Smooth muscle cell (in vitro differentiated cells): ENCODE measurements at regions not wholly inside any gene's neighbourhood (a gene's known extent, or its start where the extent isn't known, plus 50 kb on each side); places are given as distances from the start of the nearest gene placed in this dataset.

Experiments used
- DNase-seq: peaks from one replicate; lab custom pipeline; 2025; ENCODE audit not compliant: unreplicated experiment; lab: John Stamatoyannopoulos, UW
- H2AFZ ChIP-seq: fragments of 200-600 bp; sonication (generic); 2 replicates; pipeline ENCODE4 v1.6.0; 2016; ENCODE audit warnings: antibody characterized with exemption, low read depth, mild to moderate bottlenecking
- H3F3A ChIP-seq: fragments of 200-600 bp; sonication (generic); 2 replicates; pipeline ENCODE4 v1.6.0; 2017; ENCODE audit warnings: antibody characterized with exemption, low read depth
- H3K27ac ChIP-seq: fragments of 200-600 bp; sonication (generic); 2 replicates; pipeline ENCODE4 v1.5.1; 2016; ENCODE audit warnings: low read depth, mild to moderate bottlenecking
- H3K27me3 ChIP-seq: fragments of 200-600 bp; sonication (generic); 2 replicates; pipeline ENCODE4 v1.6.1; 2016; ENCODE audit warnings: low read depth, mild to moderate bottlenecking
- H3K36me3 ChIP-seq: fragments of 200-600 bp; sonication (generic); 2 replicates; pipeline ENCODE4 v1.5.1; 2016; ENCODE audit warnings: low read depth
- H3K4me1 ChIP-seq: fragments of 200-600 bp; sonication (generic); 2 replicates; pipeline ENCODE4 v1.5.1; 2016; ENCODE audit warnings: low read depth
- H3K4me2 ChIP-seq: fragments of 200-600 bp; sonication (generic); 2 replicates; pipeline ENCODE4 v1.6.0; 2016; ENCODE audit warnings: mild to moderate bottlenecking
- H3K4me3 ChIP-seq: fragments of 200-600 bp; sonication (generic); 2 replicates; pipeline ENCODE4 v1.5.1; 2016; ENCODE audit warnings: mild to moderate bottlenecking
- H3K79me2 ChIP-seq: fragments of 200-600 bp; sonication (generic); 2 replicates; pipeline ENCODE4 v1.6.0; 2016; ENCODE audit warnings: low read depth, mild to moderate bottlenecking
- H3K9ac ChIP-seq: fragments of 200-600 bp; sonication (generic); 2 replicates; pipeline ENCODE4 v1.6.0; 2016; ENCODE audit warnings: low read depth
- H3K9me3 ChIP-seq: fragments of 200-600 bp; sonication (generic); replicated peaks from 2 replicates; pipeline ENCODE4 v1.5.1; 2016; ENCODE audit warnings: low read depth
- H4K20me1 ChIP-seq: fragments of 200-600 bp; sonication (generic); 2 replicates; pipeline ENCODE4 v1.6.0; 2016; ENCODE audit warnings: low read depth
- CTCF ChIP-seq: fragments of 200-600 bp; sonication (generic); IDR thresholded peaks from 2 replicates; pipeline ENCODE4 v1.5.1; 2017; ENCODE audit warnings: borderline replicate concordance, mild to moderate bottlenecking, antibody characterized with exemption; ENCODE audit not compliant: insufficient read depth, poor library complexity, severe bottlenecking
- whole genome bisulfite sequencing: methylation state at CpG from one replicate; pipeline ENCODE4 v1.1.7; 2016; ENCODE audit warnings: low lambda C conversion rate; 5-methylcytosine and 5-hydroxymethylcytosine counted together

- no peak for DNase-seq
- no peak for TF ChIP-seq CTCF
- Histone ChIP-seq H3K9me3 (no peaks in the 10 kb centered on the region), H3K27me3 (no peaks in the 10 kb centered on the region), H3K79me2 (no peaks in the 10 kb centered on the region), H4K20me1 (no peaks in the 10 kb centered on the region), H3K36me3 (no peaks in the 10 kb centered on the region), H3K4me1 (no peaks in the 10 kb centered on the region), H2AFZ (no peak overlapping the region), H3K9ac (no peak overlapping the region), H3F3A (no peaks in the 10 kb centered on the region), H3K4me2 (no peak overlapping the region), H3K4me3 (no peak overlapping the region), H3K27ac (no peak overlapping the region)
- WGBS = 74% methylated on average over 3 of the region's 3 CpGs
These were observed 176.5 kb downstream of the HS3ST1 start for GRCh38 chr4:11252149-11252548.

GRCh38 chr4:11250510-11250909 is 178.2 kb downstream of the HS3ST1 start:
- no peak for DNase-seq
- H3K36me3 ChIP-seq = no peaks in the 10 kb centered on the region
- no peak for TF ChIP-seq CTCF

GRCh38 chr4:11232015-11232414 is 196.7 kb downstream of the HS3ST1 start:
- peak overlapping the region; percentile 57 for H3K4me2 ChIP-seq
- no peaks in the 10 kb centered on the region for H3K9me3 ChIP-seq
- DNase-seq = no peak
- TF ChIP-seq CTCF = no peak
- H3K4me3 ChIP-seq = no peak overlapping the region
- H3K36me3 ChIP-seq = no peaks in the 10 kb centered on the region
- no peaks in the 10 kb centered on the region for H3K79me2 ChIP-seq
- no peak overlapping the region for H3K9ac ChIP-seq
- peaks cover 4% of the 10 kb centered on the region for H3F3A ChIP-seq
- H4K20me1 ChIP-seq = no peaks in the 10 kb centered on the region
- WGBS = 15% methylated on average over 4 of the region's 4 CpGs
- H3K27me3 ChIP-seq = no peaks in the 10 kb centered on the region
- H3K4me1 ChIP-seq = peaks cover 19% of the 10 kb centered on the region
- H3K27ac ChIP-seq = peak overlapping the region; percentile 15
- H2AFZ ChIP-seq = peak overlapping the region; percentile 57

More at GRCh38 chr4:11250510-11250909, 178.2 kb downstream of the HS3ST1 start:
- no peaks in the 10 kb centered on the region for H4K20me1 ChIP-seq
- H3K9me3 ChIP-seq = no peaks in the 10 kb centered on the region
- no peaks in the 10 kb centered on the region for H3K79me2 ChIP-seq
- H2AFZ ChIP-seq = no peak overlapping the region
- H3K9ac ChIP-seq = no peak overlapping the region
- H3K4me1 ChIP-seq = no peaks in the 10 kb centered on the region
- H3K27ac ChIP-seq = no peak overlapping the region
- no peak overlapping the region for H3K4me2 ChIP-seq
- H3F3A ChIP-seq = no peaks in the 10 kb centered on the region
- no peaks in the 10 kb centered on the region for H3K27me3 ChIP-seq
- no peak overlapping the region for H3K4me3 ChIP-seq

- H4K20me1 ChIP-seq = no peaks in the 10 kb centered on the region
- no peak overlapping the region for H3K27ac ChIP-seq
- H3K79me2 ChIP-seq = no peaks in the 10 kb centered on the region
- H3K9ac ChIP-seq = no peak overlapping the region
- 46% methylated on average over 2 of the region's 2 CpGs for WGBS
- H3K36me3 ChIP-seq = no peaks in the 10 kb centered on the region
- H3K9me3 ChIP-seq = no peaks in the 10 kb centered on the region
- H3K4me3 ChIP-seq = no peak overlapping the region
- peaks cover 4% of the 10 kb centered on the region for H3F3A ChIP-seq
- no peaks in the 10 kb centered on the region for H3K27me3 ChIP-seq
- no peak for TF ChIP-seq CTCF
- no peak for DNase-seq
- no peak overlapping the region for H2AFZ ChIP-seq
- no peak overlapping the region for H3K4me2 ChIP-seq
- H3K4me1 ChIP-seq = peaks cover 19% of the 10 kb centered on the region
These were observed 197.8 kb downstream of the HS3ST1 start for GRCh38 chr4:11230866-11231265.
